HEK293 (cell line): ENCODE measurements at regions not wholly inside any gene's neighbourhood (a gene's known extent, or its start where the extent isn't known, plus 50 kb on each side); places are given as distances from the start of the nearest gene placed in this dataset.

Source experiments
- MYNN ChIP-seq: fragments of 450-650 bp; formaldehyde crosslinking; IDR thresholded peaks from 2 replicates; pipeline ENCODE4 v1.5.1; 2016; ENCODE audit warnings: missing biosample characterization, missing genetic modification characterization, borderline replicate concordance
- ZNF138 ChIP-seq: fragments of 450-650 bp; formaldehyde crosslinking; IDR thresholded peaks from 2 replicates; pipeline ENCODE4 v1.5.1; 2016; ENCODE audit warnings: missing biosample characterization, missing genetic modification characterization, borderline replicate concordance
- ZNF274 ChIP-seq, 2 experiments: fragments of 200-500 bp in 1 of 2; fragments of 450-650 bp in 1 of 2; sonication (Bioruptor generic) in 1 of 2; formaldehyde crosslinking in 1 of 2; IDR thresholded peaks; 2 replicates each; pipeline versions ENCODE4 v1.5.1 to v1.6.1; 2014 to 2016; ENCODE audit warnings: borderline replicate concordance in 1 of 2, inconsistent platforms in 1 of 2, low read length in 1 of 2, missing biosample characterization in 1 of 2, missing genetic modification characterization in 1 of 2
- ZNF341 ChIP-seq: fragments of 450-650 bp; formaldehyde crosslinking; IDR thresholded peaks from 2 replicates; pipeline ENCODE4; 2016; ENCODE audit warnings: low read depth, missing biosample characterization, missing genetic modification characterization
- TF ChIP-seq, protein P1 (sequence below): fragments of 450-650 bp; formaldehyde crosslinking; IDR thresholded peaks from 2 replicates; pipeline ENCODE4 v1.5.1; 2016; ENCODE audit warnings: missing biosample characterization, missing genetic modification characterization
- TF ChIP-seq, protein P2 (sequence below): fragments of 450-650 bp; formaldehyde crosslinking; IDR thresholded peaks from 2 replicates; pipeline ENCODE4 v1.5.1; 2016; ENCODE audit warnings: missing biosample characterization, missing genetic modification characterization
- TF ChIP-seq, protein P3 (sequence below): fragments of 450-650 bp; formaldehyde crosslinking; optimal IDR thresholded peaks from 2 replicates; pipeline ENCODE3; 2016; ENCODE audit warnings: missing biosample characterization, mild to moderate bottlenecking, missing genetic modification characterization
- TF ChIP-seq, protein P4 (sequence below): fragments of 450-650 bp; formaldehyde crosslinking; IDR thresholded peaks from 2 replicates; pipeline ENCODE4 v1.5.1; 2016; ENCODE audit warnings: missing biosample characterization, missing genetic modification characterization

DNA sequence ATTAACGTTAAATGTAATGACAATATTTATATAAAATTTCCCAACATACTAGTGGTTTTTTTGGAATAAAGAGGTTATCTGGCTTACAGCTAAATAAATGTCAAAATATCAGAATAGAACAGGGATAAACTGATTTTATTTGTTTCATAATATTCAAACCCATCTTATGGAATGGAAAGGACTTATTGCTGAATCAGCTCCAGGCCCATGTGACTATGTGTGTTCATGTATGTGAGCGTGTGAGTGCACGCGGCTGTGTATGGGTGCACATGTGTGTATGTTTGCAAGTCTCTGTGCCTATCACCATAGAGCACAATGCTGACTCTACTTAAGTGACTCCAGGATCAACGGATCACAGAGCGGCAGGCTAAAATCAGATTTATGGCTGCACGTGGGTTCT, 392.3 kb upstream of the GRM7 start:
- no peak for TF ChIP-seq ZNF341
- TF ChIP-seq ZNF274 (IDR thresholded peaks at IDR 0.05; ENCODE audit: low read length), result no peak
- TF ChIP-seq ZNF274 (tag by site-specific recombination; IDR thresholded peaks at IDR 0.05; ENCODE audit: borderline replicate concordance), result no peak
- TF ChIP-seq, protein P1, sequence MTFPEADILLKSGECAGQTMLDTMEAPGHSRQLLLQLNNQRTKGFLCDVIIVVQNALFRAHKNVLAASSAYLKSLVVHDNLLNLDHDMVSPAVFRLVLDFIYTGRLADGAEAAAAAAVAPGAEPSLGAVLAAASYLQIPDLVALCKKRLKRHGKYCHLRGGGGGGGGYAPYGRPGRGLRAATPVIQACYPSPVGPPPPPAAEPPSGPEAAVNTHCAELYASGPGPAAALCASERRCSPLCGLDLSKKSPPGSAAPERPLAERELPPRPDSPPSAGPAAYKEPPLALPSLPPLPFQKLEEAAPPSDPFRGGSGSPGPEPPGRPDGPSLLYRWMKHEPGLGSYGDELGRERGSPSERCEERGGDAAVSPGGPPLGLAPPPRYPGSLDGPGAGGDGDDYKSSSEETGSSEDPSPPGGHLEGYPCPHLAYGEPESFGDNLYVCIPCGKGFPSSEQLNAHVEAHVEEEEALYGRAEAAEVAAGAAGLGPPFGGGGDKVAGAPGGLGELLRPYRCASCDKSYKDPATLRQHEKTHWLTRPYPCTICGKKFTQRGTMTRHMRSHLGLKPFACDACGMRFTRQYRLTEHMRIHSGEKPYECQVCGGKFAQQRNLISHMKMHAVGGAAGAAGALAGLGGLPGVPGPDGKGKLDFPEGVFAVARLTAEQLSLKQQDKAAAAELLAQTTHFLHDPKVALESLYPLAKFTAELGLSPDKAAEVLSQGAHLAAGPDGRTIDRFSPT, result no peak
- TF ChIP-seq, protein P2, sequence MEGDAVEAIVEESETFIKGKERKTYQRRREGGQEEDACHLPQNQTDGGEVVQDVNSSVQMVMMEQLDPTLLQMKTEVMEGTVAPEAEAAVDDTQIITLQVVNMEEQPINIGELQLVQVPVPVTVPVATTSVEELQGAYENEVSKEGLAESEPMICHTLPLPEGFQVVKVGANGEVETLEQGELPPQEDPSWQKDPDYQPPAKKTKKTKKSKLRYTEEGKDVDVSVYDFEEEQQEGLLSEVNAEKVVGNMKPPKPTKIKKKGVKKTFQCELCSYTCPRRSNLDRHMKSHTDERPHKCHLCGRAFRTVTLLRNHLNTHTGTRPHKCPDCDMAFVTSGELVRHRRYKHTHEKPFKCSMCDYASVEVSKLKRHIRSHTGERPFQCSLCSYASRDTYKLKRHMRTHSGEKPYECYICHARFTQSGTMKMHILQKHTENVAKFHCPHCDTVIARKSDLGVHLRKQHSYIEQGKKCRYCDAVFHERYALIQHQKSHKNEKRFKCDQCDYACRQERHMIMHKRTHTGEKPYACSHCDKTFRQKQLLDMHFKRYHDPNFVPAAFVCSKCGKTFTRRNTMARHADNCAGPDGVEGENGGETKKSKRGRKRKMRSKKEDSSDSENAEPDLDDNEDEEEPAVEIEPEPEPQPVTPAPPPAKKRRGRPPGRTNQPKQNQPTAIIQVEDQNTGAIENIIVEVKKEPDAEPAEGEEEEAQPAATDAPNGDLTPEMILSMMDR (tag by site-specific recombination), result no peak
- TF ChIP-seq MYNN, result no peak
- no peak for TF ChIP-seq ZNF138 (tag by site-specific recombination)
- TF ChIP-seq, protein P3, sequence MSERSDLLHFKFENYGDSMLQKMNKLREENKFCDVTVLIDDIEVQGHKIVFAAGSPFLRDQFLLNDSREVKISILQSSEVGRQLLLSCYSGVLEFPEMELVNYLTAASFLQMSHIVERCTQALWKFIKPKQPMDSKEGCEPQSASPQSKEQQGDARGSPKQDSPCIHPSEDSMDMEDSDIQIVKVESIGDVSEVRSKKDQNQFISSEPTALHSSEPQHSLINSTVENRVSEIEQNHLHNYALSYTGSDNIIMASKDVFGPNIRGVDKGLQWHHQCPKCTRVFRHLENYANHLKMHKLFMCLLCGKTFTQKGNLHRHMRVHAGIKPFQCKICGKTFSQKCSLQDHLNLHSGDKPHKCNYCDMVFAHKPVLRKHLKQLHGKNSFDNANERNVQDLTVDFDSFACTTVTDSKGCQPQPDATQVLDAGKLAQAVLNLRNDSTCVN (tag by site-specific recombination), result no peak
- TF ChIP-seq, protein P4, sequence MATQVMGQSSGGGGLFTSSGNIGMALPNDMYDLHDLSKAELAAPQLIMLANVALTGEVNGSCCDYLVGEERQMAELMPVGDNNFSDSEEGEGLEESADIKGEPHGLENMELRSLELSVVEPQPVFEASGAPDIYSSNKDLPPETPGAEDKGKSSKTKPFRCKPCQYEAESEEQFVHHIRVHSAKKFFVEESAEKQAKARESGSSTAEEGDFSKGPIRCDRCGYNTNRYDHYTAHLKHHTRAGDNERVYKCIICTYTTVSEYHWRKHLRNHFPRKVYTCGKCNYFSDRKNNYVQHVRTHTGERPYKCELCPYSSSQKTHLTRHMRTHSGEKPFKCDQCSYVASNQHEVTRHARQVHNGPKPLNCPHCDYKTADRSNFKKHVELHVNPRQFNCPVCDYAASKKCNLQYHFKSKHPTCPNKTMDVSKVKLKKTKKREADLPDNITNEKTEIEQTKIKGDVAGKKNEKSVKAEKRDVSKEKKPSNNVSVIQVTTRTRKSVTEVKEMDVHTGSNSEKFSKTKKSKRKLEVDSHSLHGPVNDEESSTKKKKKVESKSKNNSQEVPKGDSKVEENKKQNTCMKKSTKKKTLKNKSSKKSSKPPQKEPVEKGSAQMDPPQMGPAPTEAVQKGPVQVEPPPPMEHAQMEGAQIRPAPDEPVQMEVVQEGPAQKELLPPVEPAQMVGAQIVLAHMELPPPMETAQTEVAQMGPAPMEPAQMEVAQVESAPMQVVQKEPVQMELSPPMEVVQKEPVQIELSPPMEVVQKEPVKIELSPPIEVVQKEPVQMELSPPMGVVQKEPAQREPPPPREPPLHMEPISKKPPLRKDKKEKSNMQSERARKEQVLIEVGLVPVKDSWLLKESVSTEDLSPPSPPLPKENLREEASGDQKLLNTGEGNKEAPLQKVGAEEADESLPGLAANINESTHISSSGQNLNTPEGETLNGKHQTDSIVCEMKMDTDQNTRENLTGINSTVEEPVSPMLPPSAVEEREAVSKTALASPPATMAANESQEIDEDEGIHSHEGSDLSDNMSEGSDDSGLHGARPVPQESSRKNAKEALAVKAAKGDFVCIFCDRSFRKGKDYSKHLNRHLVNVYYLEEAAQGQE (tag by site-specific recombination), result no peak
